ENCODE measurements at regions not wholly inside any gene's neighbourhood (a gene's known extent, or its start where the extent isn't known, plus 50 kb on each side); places are given as distances from the start of the nearest gene placed in this dataset.

GRCh38 chr13:71148396-71148795 lies 718.6 kb downstream of the DACH1 start:
- Mint-ChIP-seq H3K27me3 (ENCODE audit: unreplicated experiment) (no peaks in the 10 kb centered on the region), H3K27ac (ENCODE audit: unreplicated experiment) (no peak overlapping the region), H3K4me3 (ENCODE audit: unreplicated experiment) (no peak overlapping the region), H3K36me3 (ENCODE audit: unreplicated experiment) (no peaks in the 10 kb centered on the region), H3K9me3 (ENCODE audit: unreplicated experiment) (no peaks in the 10 kb centered on the region), H3K4me1 (ENCODE audit: low read depth, unreplicated experiment) (no peaks in the 10 kb centered on the region)
- no peak for DNase-seq
- no peak for TF ChIP-seq CTCF (IDR thresholded peaks at IDR 0.05; ENCODE audit: partially characterized antibody, unreplicated experiment)

DNA sequence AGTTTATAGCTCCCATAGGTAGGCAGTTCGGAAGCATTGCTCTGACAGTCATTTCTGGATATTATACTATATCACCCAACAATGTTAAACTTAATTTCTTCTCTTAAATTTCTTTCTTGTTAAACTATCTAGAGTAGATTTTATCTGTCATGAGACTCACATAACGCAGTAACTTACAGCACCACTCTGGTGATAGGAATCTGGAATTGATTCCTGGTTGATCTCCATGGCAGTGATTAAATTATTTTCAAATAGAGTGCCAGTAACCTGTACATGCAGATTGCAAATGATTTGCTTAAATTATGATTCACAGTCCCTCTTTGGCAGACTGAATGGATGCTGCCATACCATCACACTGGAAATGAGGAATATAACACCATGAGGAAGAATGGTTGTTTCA lies 722.1 kb downstream of the DACH1 start:
- H3K36me3 Mint-ChIP-seq (ENCODE audit: unreplicated experiment): no peaks in the 10 kb centered on the region
- TF ChIP-seq CTCF (IDR thresholded peaks at IDR 0.05; ENCODE audit: partially characterized antibody, unreplicated experiment): no peak
- DNase-seq: no peak
- no peaks in the 10 kb centered on the region for H3K9me3 Mint-ChIP-seq (ENCODE audit: unreplicated experiment)
- no peak overlapping the region for H3K4me3 Mint-ChIP-seq (ENCODE audit: unreplicated experiment)
- no peaks in the 10 kb centered on the region for H3K27me3 Mint-ChIP-seq (ENCODE audit: unreplicated experiment)
- H3K4me1 Mint-ChIP-seq (ENCODE audit: low read depth, unreplicated experiment): peaks cover 2% of the 10 kb centered on the region
- H3K27ac Mint-ChIP-seq (ENCODE audit: unreplicated experiment): no peak overlapping the region

- Mint-ChIP-seq H3K27me3 (ENCODE audit: unreplicated experiment) (no peaks in the 10 kb centered on the region), H3K36me3 (ENCODE audit: unreplicated experiment) (no peaks in the 10 kb centered on the region), H3K27ac (ENCODE audit: unreplicated experiment) (no peak overlapping the region), H3K4me1 (ENCODE audit: low read depth, unreplicated experiment) (no peaks in the 10 kb centered on the region), H3K4me3 (ENCODE audit: unreplicated experiment) (no peak overlapping the region), H3K9me3 (ENCODE audit: unreplicated experiment) (no peaks in the 10 kb centered on the region)
- no peak for DNase-seq
- no peak for TF ChIP-seq CTCF (IDR thresholded peaks at IDR 0.05; ENCODE audit: partially characterized antibody, unreplicated experiment)
Observed at GRCh38 chr13:71137101-71137500, 729.9 kb downstream of the DACH1 start.

GRCh38 chr13:71124230-71124629 lies 742.8 kb downstream of the DACH1 start:
- TF ChIP-seq CTCF (IDR thresholded peaks at IDR 0.05; ENCODE audit: partially characterized antibody, unreplicated experiment): no peak
- Mint-ChIP-seq H3K4me3 (ENCODE audit: unreplicated experiment) (no peak overlapping the region), H3K4me1 (ENCODE audit: low read depth, unreplicated experiment) (no peaks in the 10 kb centered on the region), H3K36me3 (ENCODE audit: unreplicated experiment) (no peaks in the 10 kb centered on the region), H3K27ac (ENCODE audit: unreplicated experiment) (no peak overlapping the region), H3K9me3 (ENCODE audit: unreplicated experiment) (no peaks in the 10 kb centered on the region), H3K27me3 (ENCODE audit: unreplicated experiment) (peaks cover 2% of the 10 kb centered on the region)
- no peak for DNase-seq

- Mint-ChIP-seq H3K4me3 (ENCODE audit: unreplicated experiment) (no peak overlapping the region), H3K27me3 (ENCODE audit: unreplicated experiment) (no peaks in the 10 kb centered on the region)
- no peak for DNase-seq
Observed at GRCh38 chr13:71118779-71119364, 748.1 kb downstream of the DACH1 start.

More at GRCh38 chr13:71118779-71119364, 748.1 kb downstream of the DACH1 start:
- H3K36me3 Mint-ChIP-seq (ENCODE audit: unreplicated experiment): no peaks in the 10 kb centered on the region
- no peak overlapping the region for H3K27ac Mint-ChIP-seq (ENCODE audit: unreplicated experiment)
- no peaks in the 10 kb centered on the region for H3K9me3 Mint-ChIP-seq (ENCODE audit: unreplicated experiment)
- no peaks in the 10 kb centered on the region for H3K4me1 Mint-ChIP-seq (ENCODE audit: low read depth, unreplicated experiment)
- no peak for TF ChIP-seq CTCF (IDR thresholded peaks at IDR 0.05; ENCODE audit: partially characterized antibody, unreplicated experiment)
